KMS-11 (cell line): ENCODE measurements at regions not wholly inside any gene's neighbourhood (a gene's known extent, or its start where the extent isn't known, plus 50 kb on each side); places are given as distances from the start of the nearest gene placed in this dataset.

ENCODE experiments used
- H2AFZ ChIP-seq: fragments of 200-600 bp; sonication (generic); 2 replicates; pipeline ENCODE4 v1.6.1; 2016; ENCODE audit warnings: antibody characterized with exemption, mixed run types, low read depth
- H3K27ac ChIP-seq: fragments of 200-600 bp; sonication (generic); 2 replicates; pipeline ENCODE4 v1.6.1; 2016; ENCODE audit warnings: mild to moderate bottlenecking, mixed run types
- H3K27me3 ChIP-seq: fragments of 200-600 bp; sonication (generic); 2 replicates; pipeline ENCODE4 v1.6.1; 2017; ENCODE audit warnings: mild to moderate bottlenecking, low read depth, mixed run types, moderate library complexity; ENCODE audit not compliant: insufficient read depth
- H3K36me3 ChIP-seq: fragments of 200-600 bp; sonication (generic); 2 replicates; pipeline ENCODE4 v1.6.1; 2017; ENCODE audit warnings: mild to moderate bottlenecking, mixed run types; ENCODE audit not compliant: insufficient read depth
- H3K4me1 ChIP-seq: fragments of 200-600 bp; sonication (generic); 2 replicates; pipeline ENCODE4 v1.6.1; 2016; ENCODE audit warnings: mild to moderate bottlenecking, low read depth, mixed run types; ENCODE audit not compliant: poor library complexity, severe bottlenecking
- H3K4me2 ChIP-seq: fragments of 200-600 bp; sonication (generic); 2 replicates; pipeline ENCODE4 v1.7.0; 2016; ENCODE audit warnings: mild to moderate bottlenecking, mixed run types
- H3K4me3 ChIP-seq: fragments of 200-600 bp; sonication (generic); IDR thresholded peaks from 2 replicates; pipeline ENCODE4 v1.6.1; 2017; ENCODE audit warnings: low read depth, low read length, mixed read lengths; ENCODE audit not compliant: insufficient read depth
- H3K79me2 ChIP-seq: fragments of 200-600 bp; sonication (generic); 2 replicates; pipeline ENCODE4 v1.6.1; 2016; ENCODE audit warnings: low read depth, mixed run types; ENCODE audit not compliant: insufficient read depth
- H3K9ac ChIP-seq: fragments of 200-600 bp; sonication (generic); 2 replicates; pipeline ENCODE4 v1.6.1; 2016; ENCODE audit warnings: mild to moderate bottlenecking, mixed run types
- H4K20me1 ChIP-seq: fragments of 200-600 bp; sonication (generic); 2 replicates; pipeline ENCODE4 v1.6.1; 2016; ENCODE audit warnings: mild to moderate bottlenecking, mixed run types; ENCODE audit not compliant: insufficient read depth
- CTCF ChIP-seq: fragments of 200-600 bp; sonication (generic); conservative IDR thresholded peaks from 2 replicates; pipeline ENCODE4 v1.6.1; 2017; ENCODE audit warnings: low read depth, mild to moderate bottlenecking, antibody characterized with exemption, low read length, moderate library complexity, mixed read lengths

GRCh38 chr6:15096894-15097837 is 148.7 kb upstream of the JARID2 start:
- no peaks in the 10 kb centered on the region for H3K36me3 ChIP-seq
- no peak overlapping the region for H3K4me3 ChIP-seq
- H2AFZ ChIP-seq, result no peak overlapping the region
- TF ChIP-seq CTCF, result no peak
- no peak overlapping the region for H3K4me2 ChIP-seq
- H3K27ac ChIP-seq, result no peak overlapping the region
- no peaks in the 10 kb centered on the region for H3K79me2 ChIP-seq
- no peak overlapping the region for H3K9ac ChIP-seq
- H3K27me3 ChIP-seq, result no peaks in the 10 kb centered on the region
- H4K20me1 ChIP-seq, result no peaks in the 10 kb centered on the region
- no peaks in the 10 kb centered on the region for H3K4me1 ChIP-seq

- Histone ChIP-seq H3K27ac (no peak overlapping the region), H3K79me2 (no peaks in the 10 kb centered on the region), H3K36me3 (no peaks in the 10 kb centered on the region), H3K27me3 (no peaks in the 10 kb centered on the region), H3K4me3 (no peak overlapping the region), H3K4me2 (no peak overlapping the region), H3K9ac (no peak overlapping the region), H2AFZ (no peak overlapping the region), H3K4me1 (no peaks in the 10 kb centered on the region), H4K20me1 (no peaks in the 10 kb centered on the region)
- TF ChIP-seq CTCF, result no peak
Measured at GRCh38 chr6:15101130-15101529, 144.7 kb upstream of the JARID2 start.

GRCh38 chr6:15102241-15102640 is 143.6 kb upstream of the JARID2 start:
- H3K4me2 ChIP-seq, result no peak overlapping the region
- no peak overlapping the region for H3K9ac ChIP-seq
- H3K79me2 ChIP-seq, result no peaks in the 10 kb centered on the region
- no peaks in the 10 kb centered on the region for H3K36me3 ChIP-seq
- H3K4me3 ChIP-seq, result no peak overlapping the region
- no peaks in the 10 kb centered on the region for H4K20me1 ChIP-seq
- no peak overlapping the region for H2AFZ ChIP-seq
- no peaks in the 10 kb centered on the region for H3K27me3 ChIP-seq
- H3K4me1 ChIP-seq, result no peaks in the 10 kb centered on the region
- no peak for TF ChIP-seq CTCF
- H3K27ac ChIP-seq, result no peak overlapping the region

GRCh38 chr6:15106958-15107643 is 138.8 kb upstream of the JARID2 start:
- H3K4me3 ChIP-seq, result no peak overlapping the region
- no peaks in the 10 kb centered on the region for H3K36me3 ChIP-seq
- H4K20me1 ChIP-seq, result no peaks in the 10 kb centered on the region
- no peaks in the 10 kb centered on the region for H3K79me2 ChIP-seq
- no peak overlapping the region for H3K4me2 ChIP-seq
- no peak overlapping the region for H3K27ac ChIP-seq
- TF ChIP-seq CTCF, result no peak
- H3K4me1 ChIP-seq, result no peaks in the 10 kb centered on the region
- no peak overlapping the region for H3K9ac ChIP-seq
- H3K27me3 ChIP-seq, result no peaks in the 10 kb centered on the region
- no peak overlapping the region for H2AFZ ChIP-seq
